ENCODE measurements at regions not wholly inside any gene's neighbourhood (a gene's known extent, or its start where the extent isn't known, plus 50 kb on each side); places are given as distances from the start of the nearest gene placed in this dataset.
"Not testable (repeated sequence)": the region's sequence is repeated elsewhere in the genome, so short reads cannot be mapped to it uniquely, and the experiment has no call there.

DNA sequence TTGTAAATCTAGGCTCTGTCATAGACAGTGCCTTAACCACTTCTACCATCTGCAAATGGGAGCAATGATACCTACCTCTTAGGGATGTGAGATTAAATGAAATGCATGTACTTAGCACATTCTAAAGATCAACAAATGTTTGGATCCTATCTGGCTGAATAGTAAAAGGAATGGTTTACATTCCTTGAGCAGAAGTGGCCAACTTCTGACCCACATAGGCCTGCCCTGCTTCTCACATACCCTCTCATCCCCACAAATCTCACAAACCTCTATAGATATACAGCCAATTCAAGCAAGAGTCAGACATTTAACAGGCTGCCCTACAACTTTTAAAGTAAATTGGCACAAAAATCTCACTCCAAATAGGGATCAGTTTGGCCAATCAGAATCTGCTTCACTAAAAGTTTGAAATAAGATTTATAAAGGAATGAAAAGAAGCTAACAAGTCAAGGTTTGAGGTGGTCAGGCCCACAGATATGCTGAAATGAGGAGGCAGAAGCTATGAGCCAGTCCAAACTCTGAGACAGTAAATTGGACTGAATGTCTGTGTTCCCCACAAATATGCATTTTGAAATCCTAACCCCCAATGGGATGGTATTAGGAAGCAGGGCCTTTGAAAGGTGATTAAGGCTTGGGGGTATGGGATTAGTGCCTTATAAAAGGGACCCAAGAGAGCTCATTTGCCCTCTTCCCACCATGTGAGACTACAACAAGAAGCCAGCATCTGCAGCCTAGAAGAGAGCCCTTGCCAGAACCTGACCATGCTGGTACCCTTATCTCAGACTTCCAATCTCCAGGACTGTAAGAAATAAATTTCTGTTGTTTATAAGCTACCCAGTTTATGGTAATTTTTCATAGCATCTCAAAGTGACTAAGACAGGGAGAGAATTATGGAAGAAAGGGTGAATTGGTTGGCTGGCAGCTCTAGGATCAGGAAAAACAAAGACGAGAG lies 227.8 kb upstream of the RBMS1 start:
- no peak for DNase-seq

DNA sequence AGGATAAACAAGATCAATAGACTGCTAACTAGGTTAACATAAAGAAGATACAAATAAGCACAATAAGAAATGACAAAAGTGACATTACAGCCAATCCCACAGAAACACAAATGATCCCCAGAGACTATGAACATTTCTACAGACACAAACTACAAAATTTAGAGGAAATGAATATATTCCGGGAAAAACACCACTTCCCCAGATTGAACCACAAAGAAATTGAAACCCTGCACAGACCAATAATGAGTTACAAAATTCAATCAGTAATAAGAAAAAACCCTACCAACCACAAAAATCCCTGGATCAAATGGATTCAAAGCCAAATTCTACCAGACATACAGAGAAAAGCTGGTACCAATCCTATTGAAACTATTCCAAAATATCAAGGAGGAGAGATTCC lies 232.4 kb upstream of the RBMS1 start:
- no peak for DNase-seq

GRCh38 chr2:160730296-160730995 lies 236.8 kb upstream of the RBMS1 start:
- DNase-seq: no peak

- no peak for DNase-seq
These were observed 237.8 kb upstream of the RBMS1 start for GRCh38 chr2:160731415-160731814.

DNA sequence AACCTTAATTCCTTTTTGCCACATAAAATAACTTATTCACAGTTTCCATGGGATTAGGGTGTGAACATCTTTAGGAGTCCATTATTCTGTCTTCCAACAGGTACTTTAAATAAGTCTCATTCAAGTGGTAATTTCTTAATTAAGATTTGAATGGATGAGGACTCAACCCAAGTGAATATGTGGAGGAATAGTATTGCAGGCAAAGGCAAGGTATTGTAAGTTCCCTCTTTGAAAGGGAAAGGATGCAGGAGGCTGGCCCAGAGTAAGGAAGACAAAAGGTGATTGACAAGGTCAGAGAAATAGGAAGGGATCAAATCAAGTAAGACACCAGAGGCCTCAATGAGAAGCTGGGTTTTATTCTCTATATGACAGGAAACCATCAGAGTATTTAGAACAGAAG lies 238.2 kb upstream of the RBMS1 start:
- no peak for DNase-seq

DNA sequence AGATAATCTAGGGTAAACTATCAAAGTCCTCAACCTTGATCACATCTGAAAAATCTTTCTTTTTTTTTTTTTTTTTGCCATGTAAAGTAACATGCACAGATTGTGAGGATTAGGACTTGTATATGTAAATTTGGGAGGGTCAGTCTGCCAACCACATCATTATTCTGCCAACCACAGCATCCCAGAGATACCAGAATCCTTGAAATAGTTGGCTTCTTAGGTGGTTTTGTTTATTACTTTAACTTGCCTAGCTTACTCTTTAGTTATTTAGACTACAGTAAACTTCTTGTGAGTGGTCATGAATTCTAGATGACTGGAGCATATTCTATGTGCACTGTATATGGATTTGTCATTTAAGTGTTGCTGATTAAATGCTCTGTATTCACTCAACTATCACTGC lies 242.1 kb upstream of the RBMS1 start:
- DNase-seq: no peak

GRCh38 chr2:160736148-160737028 lies 242.8 kb upstream of the RBMS1 start:
- DNase-seq: no peak

DNA sequence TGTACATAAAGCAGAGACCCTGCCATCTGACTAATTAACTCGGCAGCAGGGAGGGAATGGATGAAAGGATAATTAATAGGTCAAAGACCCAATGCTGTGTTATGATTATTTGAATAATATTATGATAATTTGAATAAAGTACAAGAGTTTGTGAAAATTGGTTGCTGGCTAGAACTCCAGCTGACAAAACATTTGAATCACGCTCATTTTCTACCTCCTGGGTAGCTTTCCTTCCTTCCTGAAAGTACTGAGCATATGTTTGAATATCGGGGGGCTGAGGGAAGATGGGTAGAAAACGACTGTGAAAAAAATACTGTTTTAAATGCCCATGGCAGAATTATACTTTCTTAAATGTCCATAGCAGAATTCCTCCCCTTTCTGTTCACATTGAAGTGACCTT lies 243.6 kb upstream of the RBMS1 start:
- DNase-seq: no peak

GRCh38 chr2:160741271-160741670 lies 247.7 kb upstream of the RBMS1 start:
- DNase-seq: no peak

GRCh38 chr2:160741815-160742214 lies 248.2 kb upstream of the RBMS1 start:
- no peak for DNase-seq

- no peak for DNase-seq
These were observed 249.1 kb upstream of the RBMS1 start for GRCh38 chr2:160742667-160743066.

DNA sequence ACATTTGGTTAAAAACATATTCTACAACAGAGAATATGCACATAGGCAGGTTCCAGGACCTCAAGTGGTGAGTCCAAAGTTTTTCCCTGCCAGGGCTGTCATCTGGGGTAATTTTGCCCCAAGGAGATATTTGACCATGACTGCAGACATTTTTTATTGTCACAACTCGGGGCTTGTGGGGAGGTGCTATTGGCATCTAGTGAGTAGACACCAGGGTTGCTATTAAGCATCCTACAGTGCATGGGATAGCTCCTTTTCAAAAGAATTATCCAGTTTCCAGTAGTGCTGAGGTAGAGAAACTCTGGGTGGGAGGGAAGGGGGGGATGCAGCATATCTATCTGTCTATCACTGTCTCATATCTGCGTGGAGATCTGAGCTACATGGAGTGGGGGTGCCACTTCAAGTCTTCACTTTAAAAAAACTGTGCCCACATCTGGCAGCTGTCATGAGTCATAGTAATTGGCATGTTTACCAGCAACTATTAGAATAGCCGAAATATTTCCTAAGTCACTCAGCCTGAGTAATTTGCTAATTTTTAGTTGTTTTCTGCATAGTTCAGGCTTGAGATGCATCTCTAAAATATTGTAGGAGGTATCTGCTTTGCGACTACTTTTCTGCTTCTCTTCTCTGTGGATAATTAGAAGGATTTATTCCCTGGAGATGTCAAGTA lies 254.0 kb upstream of the RBMS1 start:
- DNase-seq: peak in 11 of 56 donors; percentile 1 to 42 (median 22)

- DNase-seq: no peak
These were observed 257.4 kb upstream of the RBMS1 start for GRCh38 chr2:160751021-160751420.

DNA sequence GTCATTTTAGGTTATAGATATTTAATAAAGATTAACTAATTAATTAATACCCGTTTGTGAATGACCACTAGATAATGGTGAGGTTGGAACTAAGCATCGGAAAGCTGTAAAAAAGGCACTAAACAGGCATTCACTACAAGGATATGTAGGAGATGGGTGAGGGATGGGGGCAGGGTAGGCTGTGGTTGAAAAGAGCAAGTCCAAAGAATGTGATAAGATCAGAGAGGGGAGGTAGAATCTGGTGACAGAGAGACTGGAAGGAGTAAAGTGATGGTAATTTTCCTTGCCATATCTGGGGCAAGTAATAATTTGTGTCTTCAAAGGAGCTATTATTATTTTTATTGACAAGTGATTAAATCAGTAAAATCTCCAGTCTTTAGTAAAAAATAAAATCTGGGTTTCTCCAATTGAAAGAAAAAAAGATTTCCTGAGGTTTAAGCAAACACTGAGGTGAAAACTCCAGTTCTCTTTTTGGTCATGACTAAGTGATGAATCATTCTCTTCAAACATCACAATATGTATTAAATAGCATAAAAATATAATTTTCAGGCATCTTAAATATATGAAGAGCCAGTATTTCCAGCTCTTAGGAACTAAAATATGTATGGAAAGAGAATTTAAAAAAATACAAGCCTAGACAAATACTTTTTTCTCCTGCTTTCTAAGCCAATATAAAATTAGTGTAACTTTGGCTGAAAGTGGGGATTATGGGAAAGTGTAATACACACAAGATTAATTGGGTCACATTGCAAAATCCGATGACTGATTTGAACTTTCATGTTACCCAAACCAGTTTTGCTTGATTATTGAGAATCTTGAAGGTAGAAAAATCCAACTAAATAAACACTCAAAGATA lies 259.1 kb upstream of the RBMS1 start:
- no peak for DNase-seq

- DNase-seq: no peak
These were observed 259.7 kb upstream of the RBMS1 start for GRCh38 chr2:160753331-160753654.

- DNase-seq: no peak
These were observed 260.4 kb upstream of the RBMS1 start for GRCh38 chr2:160753960-160754359.

DNA sequence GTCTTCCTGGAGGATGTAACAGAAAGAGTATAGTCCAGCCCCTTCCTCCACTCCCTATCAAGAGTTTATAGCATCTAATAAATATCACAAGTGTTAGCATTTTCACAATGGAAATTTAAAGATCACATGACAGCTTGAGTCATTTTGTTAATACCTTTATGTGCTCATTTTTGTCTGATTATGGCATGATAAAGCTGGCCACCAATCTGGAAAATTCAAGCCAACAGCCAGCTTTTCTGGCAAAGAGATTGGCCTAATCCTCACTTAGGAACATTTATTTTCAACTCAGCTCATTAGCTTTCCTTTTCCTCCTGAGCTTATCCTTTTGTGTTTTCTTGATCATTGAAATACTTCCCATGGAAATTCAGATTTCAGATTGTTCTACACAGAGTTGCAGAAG lies 262.9 kb upstream of the RBMS1 start:
- no peak for DNase-seq

DNA sequence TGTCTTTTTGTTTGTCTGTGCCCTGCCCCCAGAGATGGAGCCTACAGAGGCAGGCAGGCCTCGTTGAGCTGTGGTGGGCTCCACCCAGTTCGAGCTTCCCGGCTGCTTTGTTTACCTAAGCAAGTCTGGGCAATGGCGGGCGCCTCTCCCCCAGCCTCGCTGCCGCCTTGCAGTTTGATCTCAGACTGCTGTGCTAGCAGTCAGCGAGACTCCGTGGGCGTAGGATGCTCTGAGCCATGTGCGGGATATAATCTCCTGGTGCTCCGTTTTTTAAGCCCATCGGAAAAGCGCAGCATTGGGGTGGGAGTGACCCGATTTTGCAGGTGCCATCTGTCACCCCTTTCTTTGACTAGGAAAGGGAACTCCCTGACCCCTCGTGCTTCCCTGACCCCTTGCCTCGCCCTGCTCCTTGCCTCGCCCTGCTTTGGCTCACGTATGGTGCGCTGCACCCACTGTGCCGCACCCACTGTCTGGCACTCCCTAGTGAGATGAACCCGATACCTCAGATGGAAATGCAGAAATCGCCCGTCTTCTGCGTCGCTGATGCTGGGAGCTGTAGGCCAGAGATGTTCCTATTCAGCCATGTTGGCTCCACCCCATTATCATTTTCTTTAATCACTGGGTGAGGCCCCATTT lies 269.0 kb upstream of the RBMS1 start:
- DNase-seq: not testable (repeated sequence)

- no peak for DNase-seq
These were observed 289.9 kb upstream of the RBMS1 start for GRCh38 chr2:160783474-160783873.

DNA sequence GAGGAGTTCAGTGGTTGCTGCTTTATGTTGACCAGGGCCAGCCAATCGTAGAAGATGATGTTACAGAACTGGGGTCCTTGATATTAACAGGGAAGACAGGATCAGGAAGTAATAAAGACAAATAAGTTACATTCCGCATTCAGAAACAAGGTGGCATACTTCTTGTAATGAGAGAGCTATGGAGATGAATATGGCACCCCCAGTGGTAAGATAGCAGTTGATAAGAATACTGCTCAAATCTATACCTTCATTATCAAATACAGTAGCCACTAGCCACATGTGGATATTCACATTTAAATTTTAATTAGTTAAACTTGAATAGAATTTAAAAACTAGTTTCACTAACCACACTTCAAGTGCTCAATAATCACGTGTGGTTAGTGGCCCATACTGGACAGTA lies 290.4 kb upstream of the RBMS1 start:
- no peak for DNase-seq
